HT-29 (cell line): ENCODE measurements at regions not wholly inside any gene's neighbourhood (a gene's known extent, or its start where the extent isn't known, plus 50 kb on each side); places are given as distances from the start of the nearest gene placed in this dataset.

Experiments
- DNase-seq: peaks from one replicate; pipeline ENCODE4 v3.0.0-alpha.2; 2015; ENCODE audit warnings: low spot score

DNA sequence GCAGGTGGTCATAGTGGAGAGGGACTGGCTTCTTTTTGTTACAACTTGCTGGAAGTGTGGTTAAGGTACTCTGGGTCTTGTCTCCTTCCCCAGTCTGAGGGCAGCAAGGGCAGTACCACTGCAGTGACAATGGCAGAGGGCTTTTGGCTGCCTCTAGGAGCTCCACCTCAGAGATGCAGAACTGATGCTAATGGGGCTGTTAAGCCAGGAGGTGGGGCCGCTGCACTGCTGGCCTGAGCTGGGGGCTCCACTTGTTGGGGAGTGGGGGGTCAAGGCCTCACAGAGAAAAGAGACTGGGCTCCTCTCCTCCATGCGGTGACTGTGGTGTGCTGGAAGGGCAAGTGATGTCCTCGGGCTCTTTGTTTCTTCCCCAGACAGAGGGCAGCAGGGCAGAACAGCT, 135.7 kb downstream of the DSEL start:
- no peak for DNase-seq

DNA sequence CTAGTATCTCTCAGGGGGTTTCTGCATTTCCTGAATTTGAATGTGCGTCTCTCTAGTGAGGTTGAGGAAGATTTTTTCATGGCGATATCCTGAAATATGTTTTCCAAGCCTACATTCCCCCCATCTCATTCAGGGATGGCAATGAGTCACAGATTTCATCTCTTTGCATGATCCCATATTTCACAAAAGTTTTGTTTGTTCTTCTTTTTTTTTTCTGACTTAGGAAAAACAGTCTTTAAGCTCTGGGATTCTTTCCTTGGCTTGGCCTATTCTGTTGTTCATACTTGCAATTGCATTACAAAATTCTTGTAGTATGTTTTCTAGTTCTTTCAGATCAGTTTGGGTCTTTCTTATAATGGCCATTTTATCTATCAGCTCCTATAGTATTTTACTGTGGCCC, 136.5 kb downstream of the DSEL start:
- DNase-seq: no peak

DNA sequence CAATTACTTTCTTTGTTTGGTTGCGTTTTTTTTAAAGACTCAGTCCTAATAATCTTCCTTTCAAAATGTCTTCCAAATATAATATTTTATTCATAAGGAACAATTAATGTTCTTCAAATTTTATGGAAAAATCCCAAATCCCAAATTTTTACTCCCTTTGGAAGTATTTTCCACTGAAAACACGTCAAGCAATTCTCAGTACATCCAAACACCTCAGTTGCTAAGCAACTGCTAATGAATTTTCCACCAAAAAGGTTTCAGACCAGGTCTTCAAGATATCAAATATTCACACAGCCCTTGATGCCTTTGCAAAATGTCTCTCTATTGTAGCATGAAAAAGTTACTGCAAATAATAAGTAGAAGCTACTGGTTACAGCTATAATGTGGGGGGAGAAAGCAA, 140.1 kb downstream of the DSEL start:
- no peak for DNase-seq

DNA sequence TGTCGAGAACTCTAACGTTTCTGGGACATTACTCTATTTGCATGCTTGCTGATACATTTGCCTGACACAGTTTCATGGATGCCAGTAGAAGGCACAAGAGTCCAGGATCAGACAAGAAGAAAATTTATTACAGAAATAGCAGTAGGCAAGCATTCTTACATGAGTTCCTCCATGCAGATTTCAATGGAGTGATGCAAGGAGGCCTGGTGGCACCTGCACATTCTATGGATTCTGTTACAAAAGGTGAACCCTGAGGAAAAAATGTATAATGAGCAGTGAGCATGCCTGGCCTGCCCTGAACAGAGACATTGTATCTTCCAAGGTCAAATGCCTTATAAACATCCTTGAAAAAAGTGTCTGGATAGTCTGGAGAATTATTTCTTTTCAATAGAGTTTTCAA, 142.9 kb downstream of the DSEL start:
- DNase-seq: no peak

DNA sequence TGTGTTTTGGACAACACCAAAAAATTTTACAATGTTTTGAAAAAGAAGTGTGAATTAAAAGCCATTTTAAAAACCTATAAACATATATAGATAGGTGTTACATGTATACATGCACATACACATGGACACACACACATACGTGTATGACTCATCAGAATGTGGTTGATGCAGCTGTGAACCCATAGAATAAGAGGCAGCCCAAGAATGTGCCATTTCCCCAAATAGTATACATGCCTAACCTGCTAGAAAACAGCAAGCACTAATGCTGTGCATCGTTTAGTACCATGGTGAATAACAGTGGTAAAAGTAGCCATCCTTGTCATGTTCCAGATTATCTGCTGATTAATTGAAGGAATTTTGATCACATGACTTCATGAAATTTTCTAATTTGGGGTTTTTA, 149.0 kb downstream of the DSEL start:
- no peak for DNase-seq

DNA sequence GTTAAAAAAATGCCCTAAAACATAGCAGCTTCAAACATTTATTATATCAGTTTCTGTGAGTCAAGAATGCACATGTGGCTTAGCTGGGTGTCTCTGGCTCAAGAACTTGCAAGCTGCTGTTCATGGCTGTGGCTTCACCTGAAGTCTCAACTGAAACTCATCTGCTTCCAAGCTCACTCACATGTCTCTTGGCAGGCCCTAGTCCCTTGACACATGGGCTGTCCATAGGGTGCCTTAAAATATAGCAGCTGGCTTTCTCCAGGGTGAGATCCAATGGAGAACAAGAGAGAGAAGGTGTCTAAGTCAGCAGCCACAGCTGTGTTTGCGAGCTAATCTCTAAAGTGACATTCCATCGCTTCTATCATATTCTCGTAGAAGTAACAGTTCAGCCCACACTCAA, 152.8 kb downstream of the DSEL start:
- DNase-seq: no peak

DNA sequence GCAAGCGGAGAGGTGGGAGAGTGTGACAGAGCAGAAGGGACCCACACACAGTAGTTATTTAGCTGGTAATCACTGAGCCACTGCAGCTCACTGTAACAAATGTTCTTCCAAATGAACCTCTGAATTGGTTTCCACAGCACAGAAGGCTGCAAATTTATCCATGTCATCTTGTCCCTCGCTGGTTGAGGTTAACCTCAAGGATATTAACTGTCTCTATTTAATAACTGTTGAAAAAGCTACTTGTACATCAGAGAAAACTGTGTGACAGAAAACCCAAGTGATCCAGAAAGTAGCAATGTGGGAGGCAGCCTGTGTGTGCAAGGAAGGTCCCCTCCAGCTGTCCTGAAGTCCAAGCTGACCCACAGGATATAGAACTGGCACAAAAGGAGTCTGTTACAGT, 153.6 kb downstream of the DSEL start:
- no peak for DNase-seq

DNA sequence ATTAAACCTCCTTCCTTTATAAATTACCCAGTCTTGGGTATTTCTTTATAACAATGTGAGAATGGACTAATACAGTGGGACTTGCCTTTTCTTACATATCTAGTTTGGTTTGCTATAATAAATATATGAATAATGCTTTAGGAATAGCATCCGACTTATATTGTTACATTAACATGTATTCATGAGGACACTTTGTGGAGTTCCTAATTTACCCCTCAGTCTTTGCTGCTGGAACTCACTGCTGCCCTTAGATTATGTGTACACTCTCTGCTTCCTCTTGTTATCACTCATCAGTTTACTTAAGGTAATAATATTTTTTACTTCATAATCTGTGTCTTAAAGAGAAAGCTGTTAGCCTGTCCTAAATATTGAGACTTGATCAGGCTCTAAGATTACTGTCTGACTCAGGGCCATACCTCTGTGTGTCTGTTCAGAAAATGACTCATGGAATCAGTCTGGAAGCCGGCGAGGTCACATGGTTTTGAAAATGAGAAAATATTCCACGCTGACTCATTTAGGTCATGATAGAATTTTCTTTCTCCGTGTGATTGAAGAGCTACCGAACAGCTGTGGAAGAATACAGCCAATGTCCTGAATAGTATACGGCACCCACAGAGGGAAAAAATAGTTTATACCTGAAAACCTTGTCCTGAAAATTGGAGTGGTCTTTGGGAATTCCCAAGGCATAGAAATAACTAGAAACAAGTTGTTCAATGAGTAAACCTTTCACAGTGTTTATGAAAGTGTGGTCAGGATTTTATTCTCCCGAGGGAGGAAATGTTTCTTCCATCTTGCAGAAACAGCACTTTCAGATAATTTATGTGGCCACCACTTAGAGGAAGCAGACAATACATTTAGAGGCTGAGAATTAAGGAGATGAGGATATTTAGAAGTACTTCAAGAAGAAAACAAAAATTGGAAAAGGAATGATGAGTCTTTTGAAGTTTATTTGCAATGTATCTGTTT, 156.4 kb downstream of the DSEL start:
- peak; percentile 42 for DNase-seq

DNA sequence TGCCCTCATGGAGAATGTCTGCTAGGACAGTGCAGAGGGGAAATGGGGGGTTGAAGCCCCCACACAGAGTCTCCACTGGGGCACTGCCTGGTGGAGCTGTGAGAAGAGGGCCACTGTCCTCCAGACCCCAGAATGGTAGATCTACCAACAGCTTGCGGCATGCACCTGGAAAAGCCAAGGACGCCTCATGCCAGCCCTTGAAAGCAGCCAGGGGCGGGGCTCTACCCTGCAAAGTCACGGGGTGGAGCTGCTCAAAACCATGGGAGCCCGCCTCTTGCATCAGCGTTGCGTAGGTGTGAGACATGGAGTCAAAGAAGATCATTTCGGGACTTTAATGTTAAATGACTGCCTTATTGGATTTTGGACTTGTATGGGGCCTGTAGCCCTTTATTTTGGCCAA, 157.6 kb downstream of the DSEL start:
- DNase-seq: no peak

DNA sequence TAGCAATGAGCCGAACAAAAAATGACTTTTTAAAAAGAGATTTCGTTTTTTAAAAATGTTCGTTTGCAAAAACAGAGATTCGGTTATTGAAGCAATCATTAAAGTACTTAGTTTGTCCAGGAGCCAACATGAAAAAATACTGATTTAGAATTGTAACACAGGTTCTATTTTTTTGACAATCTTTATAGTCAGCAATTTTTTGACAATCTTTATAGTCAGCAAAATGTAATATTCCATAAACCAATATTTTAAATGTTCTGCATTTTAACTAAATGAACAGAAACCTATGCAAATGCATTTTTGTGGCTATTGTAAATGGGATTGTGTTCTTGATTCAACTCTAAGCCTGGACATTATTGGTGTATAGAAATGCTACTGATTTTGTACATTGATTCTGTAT, 161.8 kb downstream of the DSEL start:
- DNase-seq: no peak

DNA sequence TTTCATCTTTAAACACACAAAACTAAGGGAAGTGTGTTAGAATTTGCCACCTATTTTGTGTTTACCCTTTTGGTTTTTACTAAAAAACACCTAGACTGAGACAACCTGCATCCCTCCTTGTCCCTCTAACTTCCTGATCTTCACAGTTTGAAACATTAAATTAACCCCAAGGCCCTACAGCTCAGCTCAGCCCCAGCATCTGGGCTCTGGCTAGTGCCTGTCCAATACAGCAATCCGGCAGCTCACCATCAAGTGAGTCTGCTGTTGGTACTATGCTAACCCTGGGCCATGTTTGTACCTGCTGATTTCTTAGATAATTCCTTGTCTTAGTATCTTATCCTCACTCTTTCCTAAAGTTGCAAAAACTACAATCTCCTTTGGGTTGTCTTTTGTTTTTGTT, 162.4 kb downstream of the DSEL start:
- no peak for DNase-seq

DNA sequence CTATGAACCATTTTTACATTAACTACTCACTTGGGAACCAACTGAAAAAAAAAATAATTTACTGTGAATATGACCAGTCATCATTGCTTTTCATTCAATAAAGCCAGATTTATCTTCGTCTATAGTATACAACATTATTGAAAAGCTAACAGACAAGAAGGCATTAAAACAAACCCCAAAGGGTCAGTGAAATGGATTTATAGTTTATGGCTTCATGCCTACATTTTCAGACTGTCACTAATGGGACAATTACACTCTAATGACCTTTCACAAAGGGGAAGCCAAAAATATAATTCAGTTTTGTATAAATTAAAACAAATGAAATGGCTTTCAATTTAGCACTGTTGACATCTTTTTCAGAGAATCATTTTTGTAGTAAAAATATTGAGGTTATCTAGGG, 169.1 kb downstream of the DSEL start:
- DNase-seq: no peak

DNA sequence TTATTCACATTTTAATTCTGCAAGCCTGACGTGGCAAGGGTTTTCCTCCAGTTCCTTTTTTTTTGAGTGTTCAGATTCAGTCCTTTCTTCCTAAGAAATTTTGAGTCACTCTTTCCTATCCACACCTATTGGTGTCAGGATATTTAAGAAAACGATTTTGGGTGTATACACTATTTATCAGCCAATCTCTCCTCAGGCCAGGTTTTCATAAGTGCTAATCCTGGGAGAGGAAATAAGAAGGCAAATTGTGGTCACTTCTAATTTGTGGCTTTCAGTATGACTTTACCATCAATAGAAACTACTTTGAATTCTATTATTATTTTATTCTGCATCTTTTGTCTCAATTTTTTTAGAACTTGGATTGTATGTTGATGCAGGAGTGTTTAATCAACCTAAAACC, 174.4 kb downstream of the DSEL start:
- no peak for DNase-seq

DNA sequence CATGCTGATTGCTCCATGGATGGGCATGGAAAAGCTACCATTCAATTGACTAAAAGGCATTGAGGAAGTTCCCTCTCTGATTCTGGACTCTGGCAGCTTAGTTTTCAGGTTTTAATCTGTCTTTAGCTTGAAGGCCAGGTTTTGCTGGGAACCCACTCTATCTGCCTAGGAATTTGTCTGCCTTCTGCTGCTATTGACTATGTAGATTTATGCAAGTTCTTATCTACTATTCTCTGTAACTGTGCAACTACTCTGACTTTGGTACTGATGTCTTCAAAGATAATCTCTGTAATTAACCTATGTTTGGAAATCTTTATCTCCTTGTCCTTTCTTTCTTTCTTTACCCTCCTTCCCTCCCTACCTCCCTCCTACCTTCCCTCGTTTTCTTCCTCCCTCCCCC, 178.8 kb downstream of the DSEL start:
- DNase-seq: no peak

DNA sequence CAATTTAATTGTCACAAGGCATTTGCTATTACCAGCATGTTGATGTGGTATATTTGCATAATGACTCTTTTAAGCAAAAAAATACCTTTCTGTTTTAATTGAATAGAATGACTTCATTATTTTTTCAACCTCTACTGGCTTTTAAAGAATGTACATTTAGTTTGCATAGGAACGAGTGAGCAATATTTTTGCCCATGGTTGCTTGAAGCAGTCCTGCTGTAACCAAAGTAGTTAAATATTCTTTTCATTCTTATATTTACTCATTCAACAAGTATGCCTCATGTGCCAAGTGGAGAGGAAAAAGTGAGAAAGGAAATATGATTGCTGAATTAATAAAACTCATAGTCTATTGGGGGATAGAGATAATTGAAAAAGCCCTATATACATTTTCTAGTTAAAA, 184.7 kb downstream of the DSEL start:
- DNase-seq: no peak

DNA sequence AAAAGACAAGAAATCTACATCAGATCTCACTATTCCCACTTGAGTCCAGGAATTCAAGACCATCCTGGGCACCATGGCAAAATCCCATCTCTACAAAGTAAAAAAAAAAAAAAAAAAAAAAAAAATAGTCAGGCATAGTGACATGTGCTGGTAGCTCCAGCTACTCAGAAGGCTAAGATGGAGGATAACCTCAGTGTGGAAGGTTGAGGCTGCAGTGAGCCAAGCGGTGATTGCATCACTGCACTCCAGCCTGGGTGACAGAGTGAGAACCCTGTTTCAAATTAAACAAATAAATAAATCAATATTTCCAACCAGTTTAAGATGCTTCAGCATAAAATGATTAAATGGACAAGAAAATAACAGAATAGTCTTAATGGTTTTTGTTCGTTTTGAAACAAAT, 197.4 kb downstream of the DSEL start:
- DNase-seq: no peak

DNA sequence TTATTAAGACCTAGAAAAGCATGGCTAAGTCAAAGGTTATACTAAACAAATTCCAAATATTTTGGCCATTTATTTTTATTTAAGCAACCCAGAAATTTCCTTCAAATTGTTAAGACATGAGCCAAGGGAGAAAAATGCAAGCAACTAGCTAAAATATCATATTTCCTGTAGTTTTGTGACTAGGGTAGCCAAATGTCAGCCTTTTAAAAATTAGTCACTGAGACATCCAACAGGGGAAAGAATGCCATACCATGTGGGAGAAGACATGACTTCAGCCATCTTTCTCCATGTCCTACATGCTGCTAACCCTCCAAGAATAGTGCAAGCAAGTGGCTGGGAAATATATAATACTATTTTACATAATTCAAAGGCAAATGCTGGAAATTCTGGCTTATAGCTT, 197.9 kb downstream of the DSEL start:
- DNase-seq: no peak

DNA sequence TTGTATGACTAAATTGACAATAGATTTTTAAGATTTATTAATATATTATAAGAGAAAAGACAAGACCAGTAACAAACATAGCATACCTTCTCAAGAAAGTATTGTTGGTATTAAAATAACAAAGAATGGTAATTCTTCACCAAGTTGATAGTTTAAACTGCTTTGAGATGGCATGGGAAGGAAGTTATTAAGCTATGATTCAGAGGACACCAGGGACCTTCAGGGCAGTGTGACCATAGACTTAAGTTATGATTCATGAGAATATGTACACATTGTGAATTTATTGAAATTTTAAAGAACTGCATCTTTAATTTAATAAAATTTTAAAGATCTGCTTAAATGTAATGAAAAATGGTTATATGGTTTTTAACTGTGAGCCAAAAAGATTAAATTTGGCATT, 205.7 kb downstream of the DSEL start:
- no peak for DNase-seq

DNA sequence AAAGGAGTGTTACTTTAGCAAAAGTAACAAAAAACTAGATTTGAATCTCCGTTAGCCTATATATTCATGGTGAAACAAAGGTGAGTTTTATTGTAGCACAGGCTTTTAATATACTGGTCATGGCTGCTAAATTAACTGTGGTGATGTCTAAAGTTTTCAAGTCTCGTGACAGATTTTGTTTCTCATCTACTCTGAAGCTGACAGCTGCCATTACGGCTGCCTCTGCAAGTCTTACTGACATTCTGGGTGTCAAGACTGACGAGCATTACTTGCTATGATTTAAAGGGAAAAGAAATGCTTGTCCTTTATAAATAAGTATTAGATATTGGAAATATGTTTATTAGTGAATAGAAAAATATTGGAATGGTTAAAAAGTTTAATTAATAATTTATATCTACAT, 207.7 kb downstream of the DSEL start:
- DNase-seq: no peak

DNA sequence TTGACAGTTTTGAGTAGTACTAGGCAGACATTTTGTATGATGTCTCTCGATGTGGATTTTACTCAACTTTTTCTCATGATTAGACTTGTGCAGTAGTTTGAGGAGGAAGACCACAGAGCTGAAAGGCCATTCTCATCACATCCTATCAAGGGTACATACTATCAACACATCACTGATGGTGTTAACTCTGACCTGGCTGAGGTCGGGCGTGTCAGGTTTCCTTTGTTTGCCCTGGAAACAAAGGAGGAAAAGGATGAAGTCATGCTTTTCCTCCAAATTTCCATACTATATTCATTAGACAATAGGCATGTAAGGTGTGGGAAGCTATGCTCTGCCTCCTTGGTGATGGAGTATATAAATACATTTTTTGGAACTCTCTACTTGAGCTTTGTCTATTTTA, 211.1 kb downstream of the DSEL start:
- no peak for DNase-seq

DNA sequence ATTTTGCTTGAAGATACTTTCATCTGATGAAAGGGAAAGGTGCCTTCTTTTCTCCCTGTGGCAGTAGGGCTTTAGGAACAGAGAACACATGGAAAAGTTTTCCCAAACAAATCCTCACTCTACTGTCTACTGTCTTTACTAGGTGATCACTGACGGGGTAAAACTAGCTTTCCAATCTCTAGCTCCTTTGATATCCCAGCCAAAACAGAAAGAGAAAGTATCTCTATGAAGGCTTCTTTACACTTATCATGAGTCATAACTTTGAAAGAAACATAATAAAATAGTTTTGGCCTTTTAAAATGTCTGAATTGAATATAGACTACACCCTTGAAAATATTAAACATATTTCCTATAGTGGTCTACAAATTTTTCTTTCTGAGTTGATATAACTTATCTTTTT, 214.5 kb downstream of the DSEL start:
- DNase-seq: no peak

DNA sequence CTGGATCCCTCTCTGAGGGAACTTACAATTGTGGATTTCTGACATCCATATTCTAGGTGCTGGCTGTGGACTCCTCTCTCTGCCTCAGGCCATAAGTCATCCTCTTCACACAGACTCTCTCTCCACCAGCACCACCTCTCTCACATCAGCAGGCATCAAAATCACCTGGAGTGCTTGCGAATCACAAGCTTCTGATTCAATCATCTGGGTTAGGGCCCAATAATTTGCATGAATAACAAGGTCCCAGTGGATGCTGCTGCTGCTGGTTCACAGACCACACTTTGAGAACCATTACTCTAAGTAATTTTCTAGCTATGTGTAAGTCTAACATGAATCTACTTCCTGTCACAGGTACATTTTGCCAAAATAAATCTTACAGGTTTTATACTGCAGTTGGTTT, 214.9 kb downstream of the DSEL start:
- no peak for DNase-seq

DNA sequence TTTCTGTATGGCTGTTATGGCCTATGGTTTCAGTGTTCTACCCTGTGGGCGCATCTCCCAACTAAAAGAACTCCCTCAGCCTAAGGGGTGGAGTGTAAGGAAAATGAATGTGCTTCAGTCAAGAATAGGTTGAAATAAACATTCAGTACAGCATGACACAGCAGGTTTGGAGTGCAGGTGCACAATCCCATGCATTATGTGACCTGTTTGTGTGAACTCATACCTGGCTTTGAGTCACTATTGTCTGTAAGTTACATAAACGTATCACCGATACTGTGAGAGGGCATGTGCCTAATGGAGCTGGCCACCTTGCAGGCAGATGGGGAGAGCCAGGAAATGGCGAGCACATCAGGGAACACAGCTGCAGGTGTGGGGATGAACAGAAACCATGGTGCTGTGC, 216.0 kb downstream of the DSEL start:
- no peak for DNase-seq

DNA sequence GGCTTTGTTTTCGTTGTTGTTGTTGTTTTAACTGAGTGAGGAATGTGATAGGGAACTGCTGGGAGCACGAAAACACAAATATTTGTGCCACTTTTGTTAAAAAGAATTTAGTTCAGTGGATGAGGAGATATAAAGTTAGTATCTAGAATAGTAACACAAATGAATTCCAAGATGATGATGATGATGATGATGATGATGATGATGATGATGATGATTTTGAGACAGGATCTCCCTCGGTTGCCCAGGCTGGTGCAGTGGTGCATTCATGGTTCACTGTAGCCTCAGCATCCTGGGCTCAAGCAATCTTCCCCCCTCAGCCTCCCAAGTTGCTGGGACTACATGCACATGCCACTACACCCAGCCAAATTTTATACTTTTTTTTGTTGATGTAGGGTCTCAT, 223.7 kb downstream of the DSEL start:
- DNase-seq: no peak
